ENCODE measurements at regions not wholly inside any gene's neighbourhood (a gene's known extent, or its start where the extent isn't known, plus 50 kb on each side); places are given as distances from the start of the nearest gene placed in this dataset.

DNA sequence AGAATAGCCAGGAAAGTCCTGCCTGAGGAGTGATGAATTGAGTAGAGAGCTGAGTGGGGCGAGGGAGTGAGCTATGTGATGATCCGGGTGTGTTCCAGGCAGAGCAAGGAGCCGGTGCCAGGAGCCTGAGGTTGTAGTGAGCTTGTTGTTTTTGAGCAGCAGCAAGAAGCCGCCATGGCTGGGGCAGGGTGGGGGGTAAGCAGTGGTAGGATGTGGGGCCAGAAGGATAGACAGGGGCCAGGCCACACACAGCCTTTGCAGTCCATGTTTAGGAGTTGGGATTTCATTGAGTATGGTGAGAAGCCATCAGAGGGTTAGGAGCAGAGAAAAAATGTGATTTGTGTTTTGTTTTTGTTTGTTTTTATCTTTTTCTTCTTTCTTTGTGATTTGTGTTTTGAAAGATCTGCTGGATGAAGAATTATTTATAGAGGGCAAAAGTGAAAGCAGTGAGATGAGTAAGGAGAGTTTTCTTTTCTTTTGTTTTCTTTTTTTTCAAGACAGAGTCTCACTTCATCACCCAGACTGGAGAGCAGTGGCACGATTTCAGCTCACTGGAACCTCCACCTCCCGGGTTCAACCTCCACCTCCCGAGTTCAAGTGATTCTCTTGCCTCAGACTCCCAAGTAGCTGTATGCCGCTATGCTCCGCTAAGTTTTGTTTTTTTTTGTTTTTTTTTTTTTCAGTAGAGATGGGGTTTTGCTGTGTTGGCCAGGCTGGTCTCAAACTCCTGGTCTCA, 92.3 kb upstream of the BCAT1 start:
- TF ChIP-seq POLR2A (IDR thresholded peaks at IDR 0.05; ENCODE audit: low read depth, low read length) = no peak
- no peak for TF ChIP-seq TAF1 (IDR thresholded peaks at IDR 0.05; ENCODE audit: low read depth, low read length)
- TF ChIP-seq POLR2AphosphoS5 (IDR thresholded peaks at IDR 0.05; ENCODE audit: low read depth, low read length) = no peak
- no peak for TF ChIP-seq PAX5 (IDR thresholded peaks at IDR 0.05; ENCODE audit: insufficient read depth, low read length, severe bottlenecking)
- TF ChIP-seq POU2F2 (IDR thresholded peaks at IDR 0.05; ENCODE audit: low read depth, low read length) = no peak

Data from GM12891 (cell line).